ENCODE measurements at regions not wholly inside any gene's neighbourhood (a gene's known extent, or its start where the extent isn't known, plus 50 kb on each side); places are given as distances from the start of the nearest gene placed in this dataset.

DNA sequence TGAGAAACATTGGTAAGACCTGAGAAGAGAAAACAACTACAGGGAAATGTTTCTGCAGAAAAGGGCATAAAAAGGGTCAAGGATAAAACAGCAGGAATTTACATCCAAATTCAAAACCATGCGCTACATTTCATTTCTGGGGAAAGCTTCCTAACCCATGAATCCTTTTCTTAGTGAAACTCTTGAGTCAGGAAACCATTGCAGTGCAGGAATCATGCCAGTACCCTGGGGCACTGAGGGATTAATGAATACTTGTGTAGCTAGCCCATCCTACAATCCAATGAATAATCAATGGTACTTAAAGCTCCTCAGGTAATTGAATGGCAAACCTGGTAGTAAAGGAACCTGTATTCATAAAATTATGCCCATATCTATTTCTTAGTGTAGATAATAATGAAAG lies 580.5 kb downstream of the TLE1 start:
- no peak for DNase-seq

DNA sequence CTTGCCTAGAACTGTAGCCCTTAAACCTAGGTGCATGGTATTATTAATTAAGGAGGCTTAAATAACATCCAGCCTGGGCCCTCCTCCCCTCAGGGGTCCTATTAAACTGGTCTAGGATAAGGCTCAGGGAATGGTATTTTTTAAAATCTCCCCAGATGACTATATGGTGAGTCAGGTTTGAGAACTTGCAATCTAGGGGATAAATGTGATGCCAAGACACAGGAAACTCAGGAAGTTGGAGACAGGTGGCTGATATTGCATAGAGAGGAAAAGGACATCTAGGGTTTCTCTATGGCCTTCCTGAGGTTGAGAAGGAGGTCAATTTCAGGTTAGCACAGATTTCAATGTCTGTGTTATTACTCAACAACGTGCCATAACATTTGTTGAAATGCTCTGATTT lies 581.0 kb downstream of the TLE1 start:
- DNase-seq = no peak

DNA sequence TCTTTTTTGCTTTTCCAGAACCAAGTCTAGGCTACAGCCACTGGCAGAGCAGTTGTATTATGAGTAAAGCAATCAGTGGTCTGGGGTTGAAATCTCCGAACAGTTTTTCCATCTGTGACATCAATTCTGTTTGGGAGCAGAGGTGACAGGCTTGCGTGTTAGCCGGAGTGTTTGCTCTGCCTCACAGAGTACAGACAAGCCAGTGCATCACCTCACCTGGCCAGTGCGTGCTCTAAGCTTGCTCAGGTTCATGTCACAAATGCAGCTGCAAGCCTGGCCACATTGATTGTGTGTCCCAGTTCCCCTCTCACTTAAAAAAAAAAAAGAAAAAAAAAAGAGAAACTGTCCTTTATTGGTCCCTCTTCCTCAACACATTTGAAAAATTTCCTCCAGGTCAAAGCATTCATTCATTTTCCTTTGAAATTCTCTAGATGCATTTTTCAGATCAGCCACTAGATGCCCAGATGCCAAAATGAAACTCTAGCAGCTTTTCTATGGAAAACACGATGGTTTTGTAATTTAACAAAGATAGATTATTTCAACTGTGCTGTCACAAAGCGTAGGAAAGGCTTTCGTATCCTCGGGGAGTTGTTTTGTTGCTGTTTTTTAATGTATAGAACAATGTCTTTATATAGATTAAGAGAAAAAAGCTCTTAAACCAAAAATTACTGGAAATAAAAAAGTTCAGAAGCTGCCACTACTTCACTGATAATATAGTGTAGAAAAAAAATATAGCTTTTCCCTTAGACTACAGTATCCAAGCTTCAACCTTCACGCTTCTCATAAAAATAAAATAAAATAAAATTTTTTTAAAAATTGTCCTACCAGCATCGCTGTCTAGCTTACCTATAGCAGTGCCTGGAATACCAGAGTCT lies 585.5 kb downstream of the TLE1 start:
- DNase-seq = no peak

DNA sequence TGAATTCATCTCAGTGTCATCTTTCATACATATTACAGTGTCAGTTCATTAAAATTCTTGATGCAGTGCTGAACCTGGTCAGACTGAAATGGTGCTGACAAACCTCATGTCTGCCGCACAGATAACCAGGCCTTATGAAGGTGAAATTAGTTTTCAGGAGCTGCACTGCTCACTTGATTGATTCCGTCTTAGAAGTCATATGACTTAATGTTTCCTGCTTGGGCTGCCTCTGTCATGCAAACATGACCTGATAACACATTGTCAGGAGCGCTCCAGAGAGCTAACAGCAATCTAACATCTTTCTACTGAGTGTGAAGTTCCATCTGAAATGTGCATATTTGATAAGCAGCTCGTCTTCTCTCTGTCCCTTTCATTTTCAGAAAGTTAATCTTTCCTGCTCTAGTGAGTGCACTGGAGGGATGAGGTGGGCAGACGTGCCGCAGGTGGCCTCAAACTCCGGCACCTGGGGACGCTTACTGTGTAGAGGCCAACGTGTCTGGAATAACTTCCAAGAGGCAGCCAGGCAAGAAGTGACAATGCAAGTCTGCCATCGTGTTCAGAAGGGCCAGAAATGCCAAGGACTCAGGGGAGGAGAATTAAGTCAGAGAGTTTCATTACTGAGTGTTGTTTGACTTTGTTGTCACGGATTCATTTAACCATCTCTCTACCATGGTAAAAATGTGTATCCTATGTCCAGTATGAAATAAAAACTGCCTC lies 592.1 kb downstream of the TLE1 start:
- no peak for DNase-seq

DNA sequence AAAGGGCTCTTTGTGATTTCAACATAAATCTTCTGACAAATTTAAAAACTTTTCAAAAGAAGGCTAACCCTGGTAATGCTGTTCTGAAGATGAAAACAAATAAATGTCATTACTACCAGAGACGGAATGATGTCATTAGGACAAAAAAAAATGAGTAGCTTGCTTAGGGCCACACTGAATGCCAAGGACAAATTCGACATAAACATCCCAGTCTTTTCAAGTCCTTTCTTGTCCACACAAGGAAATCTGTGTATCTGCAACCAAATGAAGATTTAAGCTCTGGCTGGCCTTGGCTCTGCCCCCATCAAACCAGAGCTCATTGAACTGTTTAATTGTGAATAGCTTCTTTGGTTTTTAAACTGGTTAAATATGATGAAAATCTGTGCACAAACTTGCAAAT lies 592.7 kb downstream of the TLE1 start:
- DNase-seq = no peak

DNA sequence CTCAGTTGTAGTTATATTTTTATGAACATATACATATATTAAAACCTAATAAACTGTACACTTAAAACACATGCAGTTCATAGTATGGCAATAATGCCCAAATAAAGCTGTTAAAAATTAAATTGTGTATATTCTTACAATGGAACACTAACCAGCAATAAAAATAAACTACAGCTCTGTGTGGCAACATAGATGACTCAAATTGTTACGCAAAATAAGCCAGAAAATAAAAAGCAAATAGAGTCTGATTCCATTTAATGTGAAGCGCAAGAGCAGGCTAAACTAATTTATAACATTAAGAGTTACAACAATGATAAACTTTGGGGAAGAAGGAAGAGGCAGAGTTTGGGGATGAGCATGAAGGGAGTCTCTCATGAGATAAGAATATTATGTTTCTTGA lies 597.3 kb downstream of the TLE1 start:
- DNase-seq = no peak

DNA sequence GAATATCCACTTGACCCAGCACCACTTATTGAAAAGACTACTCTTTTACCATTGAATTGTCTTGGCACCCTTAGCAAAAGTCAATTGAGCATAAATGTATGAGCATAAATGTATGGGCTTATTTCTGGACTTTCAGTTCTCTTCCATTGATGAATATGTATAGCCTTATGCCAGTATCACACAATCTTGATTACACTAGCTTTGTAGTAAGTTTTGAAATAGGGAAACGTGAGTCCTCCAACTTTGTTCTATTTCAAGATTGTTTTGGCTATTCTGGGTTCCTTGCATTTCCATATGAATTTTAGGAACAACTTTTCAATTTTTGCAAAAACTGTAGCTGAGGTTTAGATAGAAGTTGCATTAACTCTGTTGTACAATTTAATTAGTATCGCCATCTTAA lies 601.0 kb downstream of the TLE1 start:
- no peak for DNase-seq

DNA sequence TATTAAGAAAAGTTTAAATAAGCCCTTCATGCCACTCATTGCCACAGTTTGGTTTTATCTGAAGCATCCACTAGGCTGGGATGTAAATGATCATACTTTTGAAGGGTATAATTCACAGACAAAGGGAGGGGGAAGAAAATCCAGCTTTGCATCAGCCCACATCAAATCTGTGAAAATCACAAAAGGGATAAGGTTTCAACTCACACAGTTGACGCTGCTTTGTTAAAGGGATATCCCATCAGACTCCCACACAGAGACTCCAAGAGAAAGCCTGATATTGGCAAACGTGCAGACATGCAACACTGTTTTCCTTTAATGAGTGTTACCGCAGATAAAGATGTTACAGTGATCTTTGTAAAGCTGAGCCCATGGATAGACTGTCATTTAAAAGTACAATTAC lies 602.9 kb downstream of the TLE1 start:
- no peak for DNase-seq

DNA sequence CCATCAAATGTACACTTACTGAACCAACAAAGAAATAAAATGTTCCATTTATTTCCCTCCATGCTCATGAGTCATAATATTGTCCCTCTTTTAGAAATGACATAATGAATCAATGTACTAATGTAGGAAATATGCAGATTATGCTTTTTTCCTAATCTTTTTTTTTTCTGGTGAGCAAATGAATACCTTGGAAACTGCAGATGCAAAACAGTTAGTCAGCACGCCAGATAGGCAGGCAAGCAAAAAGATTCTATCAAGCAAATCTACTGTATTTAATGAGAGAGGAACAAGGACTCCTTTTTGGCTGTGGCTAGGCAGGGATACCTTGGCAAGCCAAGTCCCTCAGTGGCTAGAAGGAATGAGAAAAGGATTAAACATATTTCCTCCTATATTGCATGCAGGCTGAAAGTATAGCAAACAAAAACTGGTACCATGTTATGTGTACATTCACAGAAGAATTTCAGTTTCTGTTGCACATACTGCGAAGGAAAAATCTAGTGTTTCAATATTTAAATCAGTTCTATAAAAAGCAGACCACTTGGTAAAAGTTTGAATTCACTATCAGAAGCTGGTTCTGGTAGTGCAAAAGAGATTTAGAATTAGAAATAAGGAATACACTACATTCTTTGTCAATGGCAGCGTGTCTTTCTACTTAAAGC lies 605.4 kb downstream of the TLE1 start:
- DNase-seq = peak; percentile 73

DNA sequence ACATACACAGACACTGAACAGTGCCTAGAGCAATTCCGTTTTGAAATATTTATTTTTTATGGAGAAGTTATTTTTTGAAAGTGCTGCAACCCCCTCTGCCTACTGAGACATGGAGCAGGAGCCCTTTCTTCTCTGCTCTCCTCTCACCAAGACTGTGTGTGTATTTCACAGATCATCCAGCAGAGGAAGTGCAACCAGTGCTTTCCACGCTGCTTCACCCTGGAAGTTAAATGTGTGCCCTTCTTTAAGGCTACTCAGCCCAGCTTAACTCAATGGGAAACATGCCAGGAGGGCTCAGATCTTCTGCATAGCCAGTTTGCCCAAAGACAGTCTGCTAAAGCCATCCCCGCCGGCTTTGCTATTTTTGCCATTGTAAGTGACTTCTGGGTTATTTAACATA lies 606.3 kb downstream of the TLE1 start:
- DNase-seq = peak; percentile 38

DNA sequence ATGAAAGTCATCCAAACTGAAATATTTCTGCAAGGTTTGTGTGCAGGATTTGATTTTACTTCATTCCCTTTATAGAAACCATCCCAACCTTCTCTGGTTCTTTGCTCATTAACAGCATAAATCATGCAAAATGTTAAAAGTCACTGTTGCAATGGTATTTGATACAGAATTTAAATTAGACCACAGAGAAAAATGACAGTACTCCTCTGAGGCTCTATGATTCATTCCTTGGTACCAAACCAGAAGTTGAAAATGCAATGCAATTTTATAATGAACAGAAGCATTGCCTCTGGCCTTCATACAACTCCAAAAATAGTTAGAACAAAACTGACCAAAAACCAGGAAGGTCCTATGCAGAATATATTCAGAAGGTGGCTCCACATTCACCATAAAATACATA lies 607.1 kb downstream of the TLE1 start:
- peak; percentile 82 for DNase-seq

DNA sequence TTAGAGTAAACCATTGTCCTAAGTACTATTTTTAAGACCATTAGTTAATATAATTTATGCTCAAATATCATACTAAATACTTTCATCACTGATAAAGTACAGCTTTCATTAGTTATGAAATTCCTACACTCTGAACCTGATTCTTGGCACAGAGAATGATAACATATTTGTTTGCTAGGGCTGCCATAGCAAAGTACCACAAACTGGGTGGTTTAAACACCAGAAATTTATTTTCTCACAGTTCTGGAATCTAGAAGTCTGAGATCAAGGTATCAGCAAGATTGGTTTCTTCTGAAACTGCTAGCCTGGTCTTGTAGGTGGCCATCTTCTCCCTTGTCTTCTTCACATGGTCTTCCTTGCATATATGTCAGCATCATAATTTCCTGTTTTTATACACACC lies 608.4 kb downstream of the TLE1 start:
- DNase-seq = peak; percentile 32

DNA sequence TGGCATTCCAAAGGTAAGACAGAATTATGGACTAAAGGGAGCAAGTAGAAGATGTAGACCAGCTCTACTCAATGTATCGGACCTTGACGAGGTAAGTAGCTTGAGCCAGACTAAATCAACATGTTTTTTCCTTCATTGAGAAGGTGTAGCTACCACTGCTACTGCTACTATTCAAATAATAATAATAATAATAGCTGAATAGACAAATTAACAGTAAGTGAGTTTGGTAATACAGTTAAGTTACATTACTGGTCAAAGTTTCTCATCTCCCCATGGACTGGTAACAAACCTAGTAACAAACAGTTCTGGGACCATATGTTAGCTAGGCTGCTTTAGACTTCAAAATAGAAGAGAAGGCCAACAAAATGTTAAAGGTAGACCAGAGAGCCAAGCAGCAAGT lies 609.2 kb downstream of the TLE1 start:
- no peak for DNase-seq

DNA sequence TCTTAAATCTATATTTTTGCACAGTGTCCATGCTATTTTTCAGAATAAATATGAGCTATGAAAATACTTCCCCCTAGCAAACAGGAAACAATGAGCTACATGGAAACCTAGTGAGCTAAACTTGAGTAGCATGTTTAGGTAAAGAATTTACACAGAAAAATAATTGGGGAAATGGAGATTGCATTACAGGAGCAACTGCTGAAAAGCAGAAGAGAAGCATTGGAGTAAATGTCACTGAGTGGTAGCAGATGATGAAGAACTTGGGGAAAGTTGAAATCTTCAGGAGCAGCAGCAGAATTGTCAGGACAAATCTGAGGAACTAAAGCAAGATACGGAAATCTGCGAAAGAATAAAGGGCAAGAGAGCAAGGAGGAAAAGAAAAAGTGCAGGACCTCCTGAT lies 610.3 kb downstream of the TLE1 start:
- DNase-seq = no peak

DNA sequence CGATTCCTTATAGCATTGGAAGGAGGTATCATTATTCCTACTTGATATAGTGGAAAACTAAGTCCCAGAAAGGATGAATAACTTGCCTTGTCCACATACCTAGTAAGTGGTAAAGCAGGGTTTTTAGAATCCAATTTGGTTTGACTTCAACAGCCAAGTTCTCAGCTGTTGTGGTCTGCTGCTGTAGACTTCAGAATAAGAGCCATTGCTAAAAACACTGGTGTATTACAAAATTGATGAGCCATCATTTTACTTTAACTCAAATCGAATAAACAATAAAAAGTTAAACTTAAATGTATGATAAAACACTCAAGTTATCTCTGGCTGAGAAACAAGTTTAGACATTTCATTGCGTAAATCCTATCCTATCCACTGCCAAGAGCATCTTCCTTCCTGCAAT lies 610.8 kb downstream of the TLE1 start:
- DNase-seq = no peak

DNA sequence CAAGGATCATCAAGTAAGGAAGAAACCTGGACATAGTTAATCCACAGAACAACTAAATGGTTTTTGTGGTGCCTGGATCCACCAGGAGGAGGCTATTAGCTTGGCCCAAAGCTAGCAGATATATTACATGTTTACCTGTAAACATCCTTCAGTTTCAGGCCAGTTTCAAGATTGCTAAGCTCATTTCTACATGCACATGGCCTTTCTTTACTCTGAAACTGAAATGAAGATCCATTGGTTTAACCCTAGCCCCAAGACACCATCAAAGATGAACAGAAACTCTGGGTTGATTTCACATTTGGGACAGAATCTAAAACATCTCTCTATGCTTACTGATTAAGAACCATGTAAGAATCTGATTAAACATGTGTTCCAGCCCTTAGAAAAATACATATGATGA lies 611.8 kb downstream of the TLE1 start:
- DNase-seq = no peak

DNA sequence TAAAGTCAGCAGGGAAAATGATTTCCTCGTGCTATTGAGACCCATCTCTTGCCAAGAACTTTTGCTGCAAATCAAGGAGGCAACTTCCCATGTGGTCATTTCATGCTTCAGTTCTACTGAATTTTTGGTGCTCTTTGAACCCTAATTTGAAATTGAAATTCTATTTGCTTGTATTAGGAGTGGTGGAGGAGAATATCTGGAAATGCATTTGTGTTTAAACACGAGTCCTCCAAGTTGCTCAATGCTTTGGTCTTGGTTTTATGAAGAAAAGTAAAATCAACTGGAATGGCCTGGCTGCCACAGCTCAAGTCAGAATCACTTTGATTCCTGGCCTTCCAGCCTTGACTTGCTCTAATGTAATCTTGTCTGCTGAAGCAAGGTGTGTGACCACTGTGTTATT lies 613.2 kb downstream of the TLE1 start:
- DNase-seq = no peak

DNA sequence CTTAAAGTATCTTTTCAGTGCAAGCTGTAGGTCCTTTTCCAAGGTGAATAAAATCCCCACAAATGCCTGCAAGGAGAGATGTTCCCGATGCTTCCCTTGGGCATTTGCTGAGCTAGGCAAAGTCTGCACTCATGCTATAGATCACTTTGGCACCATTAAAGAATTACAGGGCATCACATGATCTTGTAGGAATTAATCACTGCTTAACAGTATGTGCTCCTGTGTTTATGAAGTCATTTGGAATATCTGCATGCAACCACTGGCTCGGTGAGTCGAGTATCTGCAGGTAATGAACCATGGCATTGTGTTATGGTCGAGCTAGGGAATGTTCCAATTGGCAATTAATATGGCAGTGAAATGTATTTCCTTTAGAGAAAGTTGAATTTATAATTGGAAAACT lies 615.1 kb downstream of the TLE1 start:
- no peak for DNase-seq

DNA sequence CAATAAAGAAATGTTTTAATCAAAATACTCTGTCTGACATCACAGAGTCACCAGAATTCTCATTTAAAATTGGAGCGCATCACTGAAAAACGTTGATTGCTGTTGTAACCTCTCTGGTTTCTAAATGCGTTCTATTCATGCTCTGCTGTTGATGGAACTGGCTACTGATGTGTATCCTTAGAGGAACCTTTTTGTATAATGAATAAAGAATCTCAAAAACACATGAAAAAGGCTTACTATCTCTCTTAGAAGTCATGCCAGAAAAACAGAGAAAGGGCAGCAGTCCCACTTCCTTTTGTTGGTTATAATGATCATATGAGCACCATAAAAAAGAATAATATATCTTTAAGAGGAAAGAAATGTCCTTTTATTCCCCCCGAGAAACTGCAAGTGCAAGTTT lies 615.5 kb downstream of the TLE1 start:
- DNase-seq = no peak

DNA sequence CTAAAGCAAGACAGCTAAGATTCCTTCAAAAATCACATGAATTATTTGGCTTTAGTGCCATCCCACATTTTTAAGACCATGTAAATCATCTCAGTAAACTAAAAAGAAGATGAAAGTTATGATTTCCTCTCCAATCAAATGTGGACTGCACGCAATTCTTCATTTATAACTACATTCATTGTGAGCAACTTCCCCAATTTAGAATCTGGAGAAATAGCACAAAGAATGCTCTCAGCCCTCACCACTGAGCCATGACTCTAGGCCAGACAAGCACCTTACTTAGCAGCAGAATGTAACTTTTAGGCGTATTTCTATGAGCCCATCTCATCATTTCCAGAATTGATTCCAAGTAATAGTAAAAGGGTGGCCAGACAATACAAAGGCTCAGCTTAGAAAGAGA lies 616.6 kb downstream of the TLE1 start:
- no peak for DNase-seq

DNA sequence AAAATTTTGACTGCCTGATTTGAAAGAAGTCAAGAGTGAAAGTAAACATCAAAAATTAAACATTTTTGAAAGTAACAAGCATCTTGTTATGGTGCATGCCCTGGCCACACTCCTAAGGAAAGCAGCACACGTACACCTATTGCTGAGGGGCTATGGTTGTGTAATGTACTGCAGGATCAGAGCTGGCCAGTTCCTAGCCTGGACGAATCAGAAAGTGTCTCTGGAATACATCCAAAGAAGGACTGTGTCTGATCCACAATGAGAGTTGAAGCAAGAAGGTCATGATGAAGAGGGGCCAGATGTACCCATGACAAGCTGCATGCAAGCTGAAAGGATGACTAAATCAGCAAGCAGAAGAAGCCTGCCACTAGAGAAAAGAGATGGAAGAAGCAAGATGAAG lies 618.2 kb downstream of the TLE1 start:
- no peak for DNase-seq

DNA sequence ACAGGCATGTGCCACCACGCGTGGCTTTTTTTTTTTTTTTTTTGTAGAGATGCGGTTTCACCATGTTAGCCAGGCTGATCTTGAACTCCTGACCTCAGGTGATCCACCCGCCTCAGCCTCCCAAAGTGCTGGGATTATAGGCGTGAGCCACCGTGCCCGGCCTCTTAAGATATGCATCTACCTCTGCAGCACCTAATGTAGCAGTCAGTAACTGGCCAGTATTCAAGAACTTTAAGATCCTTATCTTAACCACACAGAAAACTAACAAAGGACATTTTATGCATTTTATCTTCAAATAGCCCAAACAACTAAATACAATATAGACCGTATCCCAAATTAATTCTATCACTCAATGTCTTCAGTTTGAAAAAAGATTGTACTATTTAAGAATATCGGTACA lies 618.7 kb downstream of the TLE1 start:
- no peak for DNase-seq

DNA sequence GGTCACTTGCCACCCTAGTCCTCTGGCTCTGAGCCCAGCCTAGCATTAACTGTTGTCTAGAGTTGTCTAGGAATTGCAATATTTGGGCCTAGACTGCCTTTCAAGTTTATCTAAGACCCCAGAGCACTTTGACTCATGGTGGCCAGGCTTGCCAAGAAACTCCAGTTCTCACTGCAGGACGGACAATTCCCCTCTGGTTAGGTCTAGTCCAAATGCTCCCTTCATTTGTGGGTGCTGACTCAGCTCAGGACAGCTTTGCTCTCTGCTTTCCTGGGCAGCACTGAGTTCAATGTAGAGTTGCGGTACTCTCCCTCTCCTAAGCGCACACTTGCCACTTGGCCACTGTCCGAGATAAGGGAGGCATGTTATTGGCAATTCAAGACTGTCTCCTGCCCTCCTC lies 619.4 kb downstream of the TLE1 start:
- no peak for DNase-seq
